Stromal cell of bone marrow (primary cell): ENCODE measurements at regions not wholly inside any gene's neighbourhood (a gene's known extent, or its start where the extent isn't known, plus 50 kb on each side); places are given as distances from the start of the nearest gene placed in this dataset.
"Not testable (repeated sequence)": the region's sequence is repeated elsewhere in the genome, so short reads cannot be mapped to it uniquely, and the experiment has no call there.

Source experiments
- DNase-seq: peaks from one replicate; pipeline ENCODE4 v3.0.0-alpha.2; 2012; ENCODE audit warnings: low read depth

- DNase-seq: no peak
These were observed 50.6 kb upstream of the TMEM170B start for GRCh38 chr6:11486959-11487358.

- DNase-seq: no peak
These were observed 51.1 kb upstream of the TMEM170B start for GRCh38 chr6:11486486-11486885.

- DNase-seq: no peak
These were observed 51.5 kb upstream of the TMEM170B start for GRCh38 chr6:11486051-11486450.

- no peak for DNase-seq
These were observed 52.3 kb upstream of the TMEM170B start for GRCh38 chr6:11485271-11485670.

GRCh38 chr6:11484441-11484840, 53.1 kb upstream of the TMEM170B start:
- no peak for DNase-seq

GRCh38 chr6:11482616-11483015, 54.9 kb upstream of the TMEM170B start:
- no peak for DNase-seq

- no peak for DNase-seq
These were observed 57.0 kb upstream of the TMEM170B start for GRCh38 chr6:11480541-11480940.

- no peak for DNase-seq
These were observed 58.3 kb upstream of the TMEM170B start for GRCh38 chr6:11479296-11479695.

GRCh38 chr6:11478586-11478985, 59.0 kb upstream of the TMEM170B start:
- DNase-seq: no peak

GRCh38 chr6:11475016-11475415, 62.5 kb upstream of the TMEM170B start:
- DNase-seq: no peak

- DNase-seq: peak; percentile 28
These were observed 64.4 kb upstream of the TMEM170B start for GRCh38 chr6:11473008-11473740.

- DNase-seq: no peak
These were observed 66.3 kb upstream of the TMEM170B start for GRCh38 chr6:11471261-11471660.

- DNase-seq: no peak
These were observed 67.9 kb upstream of the TMEM170B start for GRCh38 chr6:11469684-11470083.

- DNase-seq: peak; percentile 11
These were observed 69.3 kb upstream of the TMEM170B start for GRCh38 chr6:11468271-11468670.

- no peak for DNase-seq
These were observed 70.2 kb upstream of the TMEM170B start for GRCh38 chr6:11467364-11467763.

GRCh38 chr6:11463398-11463780, 74.2 kb upstream of the TMEM170B start:
- DNase-seq: no peak

GRCh38 chr6:11462742-11463397, 74.7 kb upstream of the TMEM170B start:
- no peak for DNase-seq

GRCh38 chr6:11460837-11461661, 76.5 kb upstream of the TMEM170B start:
- no peak for DNase-seq

- DNase-seq: no peak
These were observed 77.4 kb upstream of the TMEM170B start for GRCh38 chr6:11460001-11460668.

GRCh38 chr6:11459079-11459610, 78.4 kb upstream of the TMEM170B start:
- no peak for DNase-seq

- DNase-seq: no peak
These were observed 79.0 kb upstream of the TMEM170B start for GRCh38 chr6:11458509-11458908.

- not testable (repeated sequence) for DNase-seq
These were observed 80.1 kb upstream of the TMEM170B start for GRCh38 chr6:11457422-11457821.
